K562 (cell line): ENCODE measurements at regions not wholly inside any gene's neighbourhood (a gene's known extent, or its start where the extent isn't known, plus 50 kb on each side); places are given as distances from the start of the nearest gene placed in this dataset.

Source experiments
- HBP1 ChIP-seq: fragments of 450-650 bp; formaldehyde crosslinking; IDR thresholded peaks from 2 replicates; pipeline ENCODE4 v1.4.0; 2022; ENCODE audit warnings: missing genetic modification characterization
- HNRNPK ChIP-seq: fragments of 200-400 bp; formaldehyde crosslinking; IDR thresholded peaks from one replicate; pipeline ENCODE4 v1.6.1; 2018; ENCODE audit warnings: mild to moderate bottlenecking, low read depth, low read length; ENCODE audit not compliant: poor library complexity, severe bottlenecking
- NFIC ChIP-seq: fragments of 450-650 bp; IDR thresholded peaks from 2 replicates; pipeline ENCODE4 v1.6.1; 2017; ENCODE audit warnings: mild to moderate bottlenecking, inconsistent platforms
- POLR2A ChIP-seq: fragments of 450-650 bp; conservative IDR thresholded peaks from 2 replicates; pipeline ENCODE4 v1.6.1; 2016
- PREB ChIP-seq: sonication (generic); formaldehyde crosslinking; IDR thresholded peaks from 2 replicates; pipeline ENCODE4 v1.8.1; 2023; ENCODE audit warnings: mild to moderate bottlenecking, missing genetic modification reagents
- TAF15 ChIP-seq: fragments of 200-400 bp; formaldehyde crosslinking; IDR thresholded peaks from 2 replicates; pipeline ENCODE4 v1.6.1; 2017; ENCODE audit warnings: mild to moderate bottlenecking, low read depth, low read length, moderate library complexity
- ZNF140 ChIP-seq: fragments of 250-450 bp; sonication (Bioruptor Pico); IDR thresholded peaks from 2 replicates; pipeline ENCODE4 v1.8.0; 2021; ENCODE audit warnings: moderate library complexity, mild to moderate bottlenecking, inconsistent platforms
- TF ChIP-seq, protein P1 (sequence below), 3 experiments: IDR thresholded peaks in 2 of 3; conservative IDR thresholded peaks in 1 of 3; 2 replicates each; pipeline ENCODE4 v1.5.1; 2011 to 2012; ENCODE audit warnings: low read length in 3 of 3, mild to moderate bottlenecking in 3 of 3, control low read depth in 2 of 3, improper control_type of control experiment in 1 of 3, inconsistent platforms in 1 of 3, low read depth in 1 of 3, mixed read lengths in 1 of 3, moderate library complexity in 1 of 3; ENCODE audit not compliant: insufficient read depth in 2 of 3

DNA sequence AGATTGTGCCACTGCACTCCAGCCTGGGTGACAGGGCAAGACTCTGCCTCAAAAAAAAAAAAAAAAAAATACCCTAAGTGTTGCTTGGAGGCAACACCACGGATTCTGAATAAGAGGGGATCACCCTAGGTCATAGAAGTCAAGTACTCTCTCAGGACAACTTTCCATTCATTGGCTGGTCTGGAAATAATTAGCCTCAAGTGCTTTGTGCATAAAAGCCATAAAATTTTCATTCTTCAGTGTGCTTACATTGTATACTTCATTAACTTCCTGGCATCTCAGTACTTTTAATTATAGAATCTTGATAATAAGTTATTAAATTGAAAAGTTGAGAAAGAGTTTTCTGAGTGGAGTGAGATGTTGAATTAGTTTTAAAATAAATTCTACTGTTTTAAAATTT is 876.1 kb upstream of the FAM98A start:
- TF ChIP-seq POLR2A, result no peak
- TF ChIP-seq ZNF140 (CRISPR knock-in tag), result no peak
- no peak for TF ChIP-seq NFIC
- TF ChIP-seq HBP1 (CRISPR knock-in tag), result no peak
- TF ChIP-seq PREB, result no peak
- TF ChIP-seq HNRNPK, result no peak
- TF ChIP-seq TAF15, result no peak
- TF ChIP-seq, protein P1, sequence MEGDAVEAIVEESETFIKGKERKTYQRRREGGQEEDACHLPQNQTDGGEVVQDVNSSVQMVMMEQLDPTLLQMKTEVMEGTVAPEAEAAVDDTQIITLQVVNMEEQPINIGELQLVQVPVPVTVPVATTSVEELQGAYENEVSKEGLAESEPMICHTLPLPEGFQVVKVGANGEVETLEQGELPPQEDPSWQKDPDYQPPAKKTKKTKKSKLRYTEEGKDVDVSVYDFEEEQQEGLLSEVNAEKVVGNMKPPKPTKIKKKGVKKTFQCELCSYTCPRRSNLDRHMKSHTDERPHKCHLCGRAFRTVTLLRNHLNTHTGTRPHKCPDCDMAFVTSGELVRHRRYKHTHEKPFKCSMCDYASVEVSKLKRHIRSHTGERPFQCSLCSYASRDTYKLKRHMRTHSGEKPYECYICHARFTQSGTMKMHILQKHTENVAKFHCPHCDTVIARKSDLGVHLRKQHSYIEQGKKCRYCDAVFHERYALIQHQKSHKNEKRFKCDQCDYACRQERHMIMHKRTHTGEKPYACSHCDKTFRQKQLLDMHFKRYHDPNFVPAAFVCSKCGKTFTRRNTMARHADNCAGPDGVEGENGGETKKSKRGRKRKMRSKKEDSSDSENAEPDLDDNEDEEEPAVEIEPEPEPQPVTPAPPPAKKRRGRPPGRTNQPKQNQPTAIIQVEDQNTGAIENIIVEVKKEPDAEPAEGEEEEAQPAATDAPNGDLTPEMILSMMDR (IDR thresholded peaks at IDR 0.05 in 2 of 3, conservative IDR thresholded peaks at IDR 0.05 in 1 of 3; ENCODE audit: insufficient read depth in 2 of 3, low read depth in 1 of 3, low read length in 3 of 3), result no peak
